Hypothalamus (tissue), 51 donors: ENCODE measurements at regions not wholly inside any gene's neighbourhood (a gene's known extent, or its start where the extent isn't known, plus 50 kb on each side); places are given as distances from the start of the nearest gene placed in this dataset.
A peak's percentile ranks its signal among the peaks of the same experiment; 100 is the strongest.

Experiments
- DNase-seq, 51 donors: peaks; one replicate each; lab custom pipeline; 2025; lab: John Stamatoyannopoulos, UW

- DNase-seq, result no peak
These were observed 79.1 kb downstream of the TRIB2 start for GRCh38 chr2:12795851-12796250.

GRCh38 chr2:12796657-12797056, 79.9 kb downstream of the TRIB2 start:
- DNase-seq, result peak in 24 of 51 donors; percentile 4 to 78 (median 28)

GRCh38 chr2:12797815-12798214, 81.1 kb downstream of the TRIB2 start:
- DNase-seq, result no peak

- DNase-seq, result no peak
These were observed 86.9 kb downstream of the TRIB2 start for GRCh38 chr2:12803607-12804006.

GRCh38 chr2:12804091-12804856, 87.5 kb downstream of the TRIB2 start:
- DNase-seq, result no peak

GRCh38 chr2:12805033-12805432, 88.3 kb downstream of the TRIB2 start:
- DNase-seq, result no peak

GRCh38 chr2:12806549-12807242, 90.0 kb downstream of the TRIB2 start:
- no peak for DNase-seq

- peak in 4 of 51 donors; percentile 3 to 12 (median 6) for DNase-seq
These were observed 91.4 kb downstream of the TRIB2 start for GRCh38 chr2:12807907-12808810.

GRCh38 chr2:12809526-12809925, 92.8 kb downstream of the TRIB2 start:
- DNase-seq, result no peak

- no peak for DNase-seq
These were observed 95.2 kb downstream of the TRIB2 start for GRCh38 chr2:12811916-12812315.

- no peak for DNase-seq
These were observed 96.4 kb downstream of the TRIB2 start for GRCh38 chr2:12813166-12813565.

GRCh38 chr2:12816379-12817306, 99.9 kb downstream of the TRIB2 start:
- no peak for DNase-seq

GRCh38 chr2:12817870-12818269, 101.1 kb downstream of the TRIB2 start:
- no peak for DNase-seq

- DNase-seq, result no peak
These were observed 101.8 kb downstream of the TRIB2 start for GRCh38 chr2:12818416-12819102.

- DNase-seq, result no peak
These were observed 102.4 kb downstream of the TRIB2 start for GRCh38 chr2:12819103-12819475.

- no peak for DNase-seq
These were observed 103.0 kb downstream of the TRIB2 start for GRCh38 chr2:12819721-12820120.

- DNase-seq, result no peak
These were observed 104.9 kb downstream of the TRIB2 start for GRCh38 chr2:12821656-12822055.

GRCh38 chr2:12824351-12824777, 107.6 kb downstream of the TRIB2 start:
- no peak for DNase-seq

GRCh38 chr2:12824778-12825379, 108.1 kb downstream of the TRIB2 start:
- DNase-seq, result no peak
